ENCODE measurements at regions not wholly inside any gene's neighbourhood (a gene's known extent, or its start where the extent isn't known, plus 50 kb on each side); places are given as distances from the start of the nearest gene placed in this dataset.

DNA sequence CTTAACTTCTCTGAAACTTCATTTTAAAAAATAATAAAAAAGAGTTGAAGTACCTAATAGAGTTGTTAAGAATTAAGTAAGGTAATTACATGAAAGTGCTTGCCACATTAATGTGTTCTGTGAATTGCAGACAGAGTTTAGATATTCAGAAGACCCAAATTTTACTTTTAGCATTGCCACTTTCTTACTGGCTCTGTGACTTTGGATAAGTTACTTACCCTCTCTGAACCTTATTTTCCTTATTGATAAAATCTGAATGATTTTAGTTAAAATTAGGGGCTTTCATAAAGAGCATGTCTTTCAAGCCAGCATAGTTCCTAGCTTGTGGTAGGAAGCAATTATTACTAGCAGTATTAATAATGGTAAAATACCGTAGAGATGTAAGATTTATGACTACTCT lies 101.2 kb upstream of the CREB1 start:
- TF ChIP-seq, protein P1, sequence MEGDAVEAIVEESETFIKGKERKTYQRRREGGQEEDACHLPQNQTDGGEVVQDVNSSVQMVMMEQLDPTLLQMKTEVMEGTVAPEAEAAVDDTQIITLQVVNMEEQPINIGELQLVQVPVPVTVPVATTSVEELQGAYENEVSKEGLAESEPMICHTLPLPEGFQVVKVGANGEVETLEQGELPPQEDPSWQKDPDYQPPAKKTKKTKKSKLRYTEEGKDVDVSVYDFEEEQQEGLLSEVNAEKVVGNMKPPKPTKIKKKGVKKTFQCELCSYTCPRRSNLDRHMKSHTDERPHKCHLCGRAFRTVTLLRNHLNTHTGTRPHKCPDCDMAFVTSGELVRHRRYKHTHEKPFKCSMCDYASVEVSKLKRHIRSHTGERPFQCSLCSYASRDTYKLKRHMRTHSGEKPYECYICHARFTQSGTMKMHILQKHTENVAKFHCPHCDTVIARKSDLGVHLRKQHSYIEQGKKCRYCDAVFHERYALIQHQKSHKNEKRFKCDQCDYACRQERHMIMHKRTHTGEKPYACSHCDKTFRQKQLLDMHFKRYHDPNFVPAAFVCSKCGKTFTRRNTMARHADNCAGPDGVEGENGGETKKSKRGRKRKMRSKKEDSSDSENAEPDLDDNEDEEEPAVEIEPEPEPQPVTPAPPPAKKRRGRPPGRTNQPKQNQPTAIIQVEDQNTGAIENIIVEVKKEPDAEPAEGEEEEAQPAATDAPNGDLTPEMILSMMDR (IDR thresholded peaks at IDR 0.05) = no peak
- no peak for TF ChIP-seq POLR2A (IDR thresholded peaks at IDR 0.05)
